ENCODE measurements at regions not wholly inside any gene's neighbourhood (a gene's known extent, or its start where the extent isn't known, plus 50 kb on each side); places are given as distances from the start of the nearest gene placed in this dataset.
"Not testable (repeated sequence)": the region's sequence is repeated elsewhere in the genome, so short reads cannot be mapped to it uniquely, and the experiment has no call there.

GRCh38 chr7:81478201-81478600 lies 291.6 kb downstream of the HGF start:
- TF ChIP-seq CTCF (IDR thresholded peaks at IDR 0.05; ENCODE audit: low read length); EZH2 (IDR thresholded peaks at IDR 0.05; ENCODE audit: borderline replicate concordance, low read length): not testable (repeated sequence)

Data from OCI-LY1 (cell line).